AG04450 (cell line): ENCODE measurements at regions not wholly inside any gene's neighbourhood (a gene's known extent, or its start where the extent isn't known, plus 50 kb on each side); places are given as distances from the start of the nearest gene placed in this dataset.

Experiments used
- CTCF ChIA-PET: fragments of 300-600, 350-600 bp; formaldehyde crosslinking; extraction: SDS; loops from one replicate; lab custom pipeline; 2022; ENCODE audit warnings: antibody characterized with exemption, inconsistent platforms; lab: Charles Lee
- POLR2A ChIA-PET: fragments of 350-600 bp; formaldehyde crosslinking; extraction: SDS; loops from one replicate; lab custom pipeline; 2021; ENCODE audit warnings: antibody characterized with exemption, inconsistent platforms; lab: Yijun Ruan, JAX
- DNase-seq: peaks from one replicate; pipeline ENCODE4 v3.0.0-alpha.2; 2011; ENCODE audit warnings: low read depth, low spot score
- H3K27ac ChIP-seq: one replicate; pipeline ENCODE4 v1.5.1; 2012; ENCODE audit warnings: low read depth, low read length, control low read depth
- H3K27me3 ChIP-seq: one replicate; pipeline ENCODE4 v1.6.0; 2012; ENCODE audit warnings: low read length; ENCODE audit not compliant: control insufficient read depth, insufficient read depth
- H3K4me3 ChIP-seq: 2 replicates; pipeline ENCODE4 v1.5.1; 2011; ENCODE audit warnings: mild to moderate bottlenecking, low read depth, low read length, control low read depth
- H3K9me3 ChIP-seq: 2 replicates; pipeline ENCODE4 v1.5.1; 2012; ENCODE audit warnings: low read length; ENCODE audit not compliant: control insufficient read depth, insufficient read depth
- TF ChIP-seq, protein P1 (sequence below): IDR thresholded peaks from 2 replicates; pipeline ENCODE4 v1.5.1; 2011; ENCODE audit warnings: low read depth, low read length, control low read depth, inconsistent platforms

DNA sequence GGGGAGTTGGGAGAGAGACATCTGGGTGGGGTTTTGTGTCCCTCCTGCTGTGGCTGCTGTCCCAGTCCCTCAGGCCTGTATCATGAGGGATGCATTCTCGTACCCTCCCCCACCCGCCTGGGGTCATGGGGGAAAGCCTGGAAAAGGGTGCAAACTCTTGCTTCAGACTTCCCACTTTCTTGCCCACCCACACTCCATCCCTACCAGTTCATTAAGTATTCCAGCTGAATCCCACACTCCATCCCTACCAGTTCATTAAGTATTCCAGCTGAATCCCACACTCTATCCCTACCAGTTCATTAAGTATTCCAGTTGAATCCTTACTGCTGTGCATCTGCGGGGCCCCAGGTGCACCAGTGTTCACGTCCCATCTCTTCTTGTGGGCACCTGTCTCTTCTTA lies 116.3 kb downstream of the ACAA2 start:
- TF ChIP-seq, protein P1, sequence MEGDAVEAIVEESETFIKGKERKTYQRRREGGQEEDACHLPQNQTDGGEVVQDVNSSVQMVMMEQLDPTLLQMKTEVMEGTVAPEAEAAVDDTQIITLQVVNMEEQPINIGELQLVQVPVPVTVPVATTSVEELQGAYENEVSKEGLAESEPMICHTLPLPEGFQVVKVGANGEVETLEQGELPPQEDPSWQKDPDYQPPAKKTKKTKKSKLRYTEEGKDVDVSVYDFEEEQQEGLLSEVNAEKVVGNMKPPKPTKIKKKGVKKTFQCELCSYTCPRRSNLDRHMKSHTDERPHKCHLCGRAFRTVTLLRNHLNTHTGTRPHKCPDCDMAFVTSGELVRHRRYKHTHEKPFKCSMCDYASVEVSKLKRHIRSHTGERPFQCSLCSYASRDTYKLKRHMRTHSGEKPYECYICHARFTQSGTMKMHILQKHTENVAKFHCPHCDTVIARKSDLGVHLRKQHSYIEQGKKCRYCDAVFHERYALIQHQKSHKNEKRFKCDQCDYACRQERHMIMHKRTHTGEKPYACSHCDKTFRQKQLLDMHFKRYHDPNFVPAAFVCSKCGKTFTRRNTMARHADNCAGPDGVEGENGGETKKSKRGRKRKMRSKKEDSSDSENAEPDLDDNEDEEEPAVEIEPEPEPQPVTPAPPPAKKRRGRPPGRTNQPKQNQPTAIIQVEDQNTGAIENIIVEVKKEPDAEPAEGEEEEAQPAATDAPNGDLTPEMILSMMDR: no peak
- H3K27ac ChIP-seq: no peak overlapping the region
- no peak overlapping the region for H3K4me3 ChIP-seq
- ChIA-PET POLR2A (no interaction called here), CTCF (no interaction called here)
- no peaks in the 10 kb centered on the region for H3K9me3 ChIP-seq
- no peak for DNase-seq
- no peaks in the 10 kb centered on the region for H3K27me3 ChIP-seq

DNA sequence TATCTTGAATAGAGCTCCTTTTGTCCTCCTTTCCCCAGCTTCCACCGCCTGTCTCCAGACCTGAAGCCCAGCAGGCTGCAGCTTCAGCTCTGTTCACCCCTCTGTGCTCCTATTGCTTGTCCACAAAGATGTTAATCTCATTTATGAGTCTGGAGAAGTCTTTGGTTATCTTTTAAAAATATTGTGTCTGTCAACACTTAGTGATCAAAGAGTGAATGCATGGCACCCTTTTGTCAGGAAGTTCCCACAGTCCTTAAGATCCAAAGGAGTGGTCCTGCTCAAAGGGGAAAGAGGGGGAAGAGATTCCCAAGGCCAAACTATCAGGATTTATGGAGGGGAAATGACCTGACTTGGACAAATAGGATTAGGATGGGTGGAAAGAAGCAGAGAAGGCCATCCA lies 118.9 kb downstream of the ACAA2 start:
- CTCF ChIA-PET: no interaction called here
- H3K4me3 ChIP-seq: no peak overlapping the region
- H3K9me3 ChIP-seq: no peaks in the 10 kb centered on the region
- POLR2A ChIA-PET: no interaction called here
- no peak for DNase-seq
- H3K27ac ChIP-seq: no peak overlapping the region
- TF ChIP-seq, protein P1: no peak
- H3K27me3 ChIP-seq: no peaks in the 10 kb centered on the region

DNA sequence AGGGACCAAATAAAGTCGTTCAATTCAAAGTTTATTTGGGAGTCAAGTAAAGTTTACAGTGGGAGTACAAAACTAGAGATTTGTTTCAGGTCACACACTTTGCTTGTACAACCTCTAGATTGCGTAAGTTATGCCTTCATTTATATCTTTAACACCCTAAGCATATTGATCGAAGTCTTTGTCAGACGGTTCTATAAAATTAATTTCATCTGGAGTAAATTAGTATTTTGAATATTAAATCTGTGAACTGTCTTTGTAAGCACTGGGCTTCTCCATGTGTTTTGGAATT lies 119.7 kb downstream of the ACAA2 start:
- ChIA-PET CTCF (no interaction called here), POLR2A (no interaction called here)
- no peak for DNase-seq
- no peaks in the 10 kb centered on the region for H3K27me3 ChIP-seq
- TF ChIP-seq, protein P1: no peak
- no peaks in the 10 kb centered on the region for H3K9me3 ChIP-seq
- H3K4me3 ChIP-seq: no peak overlapping the region
- H3K27ac ChIP-seq: no peak overlapping the region

DNA sequence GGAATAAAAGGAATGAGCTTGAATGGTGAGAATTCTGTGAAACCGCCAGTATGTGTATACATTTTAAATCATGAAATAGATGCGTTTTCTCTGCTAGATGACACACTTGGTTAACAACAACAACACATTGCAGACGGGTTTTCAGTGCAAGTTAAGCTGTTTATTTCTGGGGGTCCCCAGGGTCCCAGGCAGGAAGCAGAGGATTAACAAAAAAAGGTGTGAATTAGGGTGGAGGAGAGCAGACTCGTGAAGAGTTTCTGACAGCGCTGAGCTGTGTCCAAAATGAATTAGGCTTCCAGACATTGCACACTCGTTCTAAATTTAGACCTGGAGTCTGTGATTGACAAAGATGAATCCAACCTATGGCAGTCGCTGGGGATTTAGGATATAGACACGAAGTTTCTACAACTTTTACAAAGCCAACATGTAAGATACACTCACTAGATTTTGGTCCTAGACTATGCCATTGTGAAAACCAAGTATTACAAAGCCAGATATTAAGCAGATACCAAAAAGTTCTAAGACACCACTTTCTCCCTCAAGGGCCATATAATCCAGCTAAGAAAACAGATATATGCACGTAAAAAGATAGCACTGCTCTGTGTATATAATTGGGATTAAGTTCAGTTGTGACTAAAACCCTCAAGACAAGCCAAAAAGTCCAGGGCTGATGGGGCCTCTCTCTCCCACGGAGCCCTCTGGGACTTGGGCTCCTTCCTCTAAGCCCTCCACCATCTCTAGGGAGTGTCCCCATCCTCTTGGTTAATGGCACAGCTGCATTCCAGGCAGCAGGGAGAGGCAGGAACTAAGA lies 120.2 kb downstream of the ACAA2 start:
- POLR2A ChIA-PET: no interaction called here
- H3K27me3 ChIP-seq: no peaks in the 10 kb centered on the region
- H3K9me3 ChIP-seq: no peaks in the 10 kb centered on the region
- no peak overlapping the region for H3K4me3 ChIP-seq
- no peak for DNase-seq
- H3K27ac ChIP-seq: no peak overlapping the region
- TF ChIP-seq, protein P1: no peak
- CTCF ChIA-PET: no interaction called here

DNA sequence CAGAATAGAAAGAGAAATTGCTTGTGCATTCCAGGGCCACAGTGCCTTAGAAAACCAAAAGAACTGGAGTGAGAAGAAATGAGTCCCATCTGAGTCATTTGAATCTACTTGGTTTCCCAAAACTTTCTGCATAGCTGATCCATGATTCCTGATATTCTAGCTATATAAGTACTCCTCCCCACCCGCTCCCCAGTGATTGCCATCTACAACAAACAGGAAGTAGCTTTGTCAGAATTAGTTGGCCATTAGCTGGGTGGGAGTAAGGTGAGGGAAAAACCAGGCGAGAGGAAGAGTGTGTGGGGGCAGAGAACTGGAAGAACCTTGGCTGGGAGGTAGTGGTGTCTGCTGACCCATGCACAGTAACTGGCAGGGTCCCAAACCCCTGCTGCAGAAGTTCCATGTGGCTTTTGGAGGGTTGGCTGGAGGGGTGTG lies 122.1 kb downstream of the ACAA2 start:
- H3K9me3 ChIP-seq: no peaks in the 10 kb centered on the region
- H3K27me3 ChIP-seq: no peaks in the 10 kb centered on the region
- H3K4me3 ChIP-seq: no peak overlapping the region
- POLR2A ChIA-PET: interaction anchor here (0.7 kb wide), 1 partner anchor 33 kb away, joined by 3 read pairs; no protein-coding TSS in a partner anchor
- H3K27ac ChIP-seq: peak overlapping the region; percentile 58
- CTCF ChIA-PET: interaction anchor here (0.7 to 1.9 kb wide), 3 partner anchors 93 to 167 kb away, joined by 3 to 4 read pairs (median 3); no protein-coding TSS in a partner anchor
- TF ChIP-seq, protein P1: no peak
- DNase-seq: peak; percentile 59
